GM18519 (cell line): ENCODE measurements at regions not wholly inside any gene's neighbourhood (a gene's known extent, or its start where the extent isn't known, plus 50 kb on each side); places are given as distances from the start of the nearest gene placed in this dataset.

ENCODE experiments used
- ATAC-seq: cut with Tn5 transposase; IDR thresholded peaks from one replicate; pipeline ENCODE4 v1.9.1; 2021; ENCODE audit warnings: mild to moderate bottlenecking, moderate library complexity; ENCODE audit not compliant: unreplicated experiment, low FRiP score

GRCh38 chr14:61193476-61193875 lies 87.7 kb downstream of the TMEM30B start:
- ATAC-seq = no peak

GRCh38 chr14:61192989-61193388 lies 88.1 kb downstream of the TMEM30B start:
- ATAC-seq = no peak

DNA sequence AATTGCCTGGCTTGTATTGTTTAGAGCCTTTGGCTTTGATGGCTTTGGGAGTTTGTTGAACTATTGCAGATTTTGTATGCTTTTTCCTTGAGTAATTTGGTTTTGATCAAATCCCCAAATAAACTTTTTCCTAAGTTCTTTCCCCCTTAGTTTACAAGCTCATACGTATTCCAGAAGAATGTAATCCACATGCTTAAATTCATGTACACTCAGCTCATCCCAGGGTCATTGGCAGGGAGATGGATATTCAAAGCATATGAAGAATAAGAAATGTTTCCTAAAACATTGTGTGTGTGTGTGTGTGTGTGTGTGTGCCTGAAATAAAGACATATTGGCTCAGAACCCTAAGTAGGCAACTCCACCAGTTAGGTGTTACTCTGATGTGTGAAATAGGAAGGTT lies 89.4 kb downstream of the TMEM30B start:
- no peak for ATAC-seq

DNA sequence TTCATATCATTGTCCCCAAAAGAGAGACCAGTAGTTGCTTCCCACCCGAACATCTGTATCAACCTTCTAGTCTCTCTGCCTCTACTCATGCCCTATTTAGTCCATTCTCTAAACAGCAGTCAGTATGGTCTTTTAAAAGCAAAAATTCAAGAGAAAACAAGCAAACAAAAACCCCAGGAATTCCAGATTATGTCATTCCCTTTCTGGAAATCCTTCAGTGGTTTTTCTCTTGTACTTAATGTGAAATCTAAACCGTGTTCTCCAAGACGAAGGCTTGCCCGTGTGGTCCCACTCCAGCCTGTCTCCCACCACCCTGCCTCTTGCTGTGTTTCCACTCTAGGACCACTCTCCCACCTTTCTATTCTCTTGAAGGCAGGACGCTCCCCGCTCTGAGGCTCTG lies 90.8 kb downstream of the TMEM30B start:
- ATAC-seq = no peak

DNA sequence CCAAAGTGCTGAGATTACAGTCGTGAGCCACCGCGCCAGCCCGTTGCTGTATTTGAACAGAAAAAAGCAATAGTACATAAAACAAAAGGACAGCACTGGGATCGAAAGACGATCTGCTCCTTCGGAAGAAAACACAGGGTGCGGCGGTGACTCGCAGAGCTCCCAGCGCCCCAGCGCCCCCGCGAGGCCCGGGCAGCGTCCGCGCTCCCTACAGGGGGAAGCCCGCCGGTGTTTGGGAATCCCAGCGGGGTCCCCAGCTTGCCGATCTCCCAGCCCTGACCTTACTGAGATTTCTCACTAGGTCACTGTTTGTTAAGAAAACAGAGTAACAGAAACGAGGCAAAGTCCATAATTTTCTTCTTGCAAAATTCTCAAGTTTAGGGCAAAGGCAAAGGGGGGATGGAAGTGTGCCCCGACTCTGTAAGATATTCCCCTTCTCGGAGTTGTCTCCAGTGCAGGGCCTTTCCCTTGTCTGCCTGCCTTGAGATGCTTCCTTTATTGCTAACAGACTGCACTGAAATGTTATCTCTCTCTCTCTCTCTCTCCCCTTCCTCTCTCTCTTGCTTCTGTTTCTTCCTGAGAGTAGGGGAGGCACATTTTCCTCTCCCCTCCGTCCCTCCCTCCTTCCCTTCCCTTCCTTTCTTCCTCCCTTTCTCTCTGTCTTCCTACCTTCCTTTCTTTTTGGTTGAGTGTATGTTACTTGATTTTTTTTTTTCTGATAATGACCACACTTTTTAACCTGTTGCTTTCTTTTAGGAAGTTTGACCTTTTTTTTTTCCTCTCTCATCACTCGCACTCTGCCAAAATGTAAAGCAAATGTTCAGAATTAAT lies 91.9 kb downstream of the TMEM30B start:
- no peak for ATAC-seq

- ATAC-seq = no peak
Measured at GRCh38 chr14:61188196-61188595, 92.9 kb downstream of the TMEM30B start.

DNA sequence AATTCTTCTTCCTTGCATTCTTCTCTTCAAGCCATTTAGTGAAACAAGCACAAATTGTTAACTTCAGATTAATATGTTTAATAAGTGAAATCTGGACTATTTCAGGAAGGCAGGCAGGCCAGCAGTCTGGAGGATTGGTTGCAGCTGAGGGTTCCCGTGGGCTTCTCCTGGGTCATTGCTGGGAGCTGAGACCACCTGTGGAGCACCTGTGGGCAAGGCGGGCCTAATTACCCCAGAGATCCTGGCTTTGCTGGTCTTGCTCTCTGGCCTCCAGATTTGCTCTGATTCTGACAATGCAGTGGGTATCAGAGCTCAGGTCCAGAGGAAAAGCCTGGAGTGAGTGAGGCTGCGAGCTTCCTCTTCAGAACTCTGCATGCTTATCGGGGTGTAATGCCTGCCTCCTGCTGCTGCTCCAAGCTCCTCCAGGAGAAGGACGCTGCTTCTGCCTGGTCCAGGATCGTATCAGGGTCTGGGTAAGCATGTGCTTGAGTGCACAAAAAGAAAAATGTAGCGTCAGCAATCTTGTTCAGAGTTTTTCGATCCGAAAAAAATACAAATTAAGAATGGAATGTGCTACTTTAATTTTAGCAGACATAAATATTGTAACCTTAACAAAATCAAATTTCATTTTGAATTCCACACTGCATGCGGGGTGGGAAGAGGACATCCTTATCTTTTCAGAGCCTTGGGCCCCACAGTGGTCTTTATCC lies 93.8 kb downstream of the TMEM30B start:
- ATAC-seq = no peak

DNA sequence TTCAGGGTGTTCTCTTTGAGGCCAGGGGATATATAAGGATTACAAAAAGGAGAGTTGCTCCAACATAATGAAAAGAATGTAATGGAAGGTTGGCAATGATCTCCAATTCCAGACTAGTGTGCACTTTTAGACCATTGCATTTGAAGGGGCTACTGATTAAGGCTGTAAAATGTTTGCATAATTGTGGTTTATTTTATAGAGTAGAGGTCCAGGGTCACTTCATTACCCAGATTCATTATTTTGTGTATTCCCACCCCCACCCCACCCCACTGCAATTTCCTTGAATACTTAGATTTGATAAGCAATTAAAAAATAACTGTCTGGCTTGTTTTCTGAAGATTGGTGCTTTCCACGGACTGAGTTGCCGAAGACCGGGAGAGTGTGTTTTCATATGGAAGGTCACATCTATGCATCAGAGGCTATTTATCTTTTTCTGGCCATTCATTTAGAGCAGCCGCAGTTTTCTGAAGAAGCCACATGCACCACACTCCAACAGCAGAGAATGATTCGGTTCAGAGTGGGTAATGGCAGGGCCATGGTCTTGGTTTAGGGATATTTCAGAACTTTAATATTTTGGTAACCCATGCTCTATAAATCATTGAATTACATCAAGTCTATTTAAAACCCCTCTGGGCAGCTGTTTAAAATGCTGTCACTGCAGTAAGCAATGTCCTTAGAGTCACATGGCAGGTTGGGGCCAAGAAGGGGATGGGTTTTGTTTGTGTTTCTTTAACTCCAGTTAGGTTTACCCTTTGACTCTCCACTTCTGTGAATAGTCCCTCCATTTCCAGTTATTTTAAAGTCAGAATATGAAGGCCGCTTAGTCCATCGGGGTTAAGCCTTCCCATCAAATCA lies 94.6 kb downstream of the TMEM30B start:
- ATAC-seq = no peak

DNA sequence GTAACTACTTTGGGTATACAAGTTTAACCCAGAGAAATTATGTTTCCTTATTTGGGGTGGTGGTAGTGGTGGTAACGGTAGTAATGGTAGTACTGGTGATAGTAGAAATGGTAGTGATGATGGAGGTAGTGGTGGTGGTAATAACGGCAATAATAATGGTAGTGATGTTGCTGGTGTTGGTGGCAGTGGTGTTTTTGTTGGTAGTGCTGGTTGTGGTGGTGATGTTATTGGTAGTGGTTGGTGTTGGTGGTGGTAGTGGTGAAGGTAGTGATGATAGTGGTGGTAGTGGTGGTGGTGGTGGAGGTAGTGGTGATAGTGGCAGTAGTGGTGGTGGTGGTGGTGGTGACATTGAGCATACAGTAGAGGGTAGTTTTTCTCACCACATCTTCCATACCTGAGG lies 95.6 kb downstream of the TMEM30B start:
- no peak for ATAC-seq

DNA sequence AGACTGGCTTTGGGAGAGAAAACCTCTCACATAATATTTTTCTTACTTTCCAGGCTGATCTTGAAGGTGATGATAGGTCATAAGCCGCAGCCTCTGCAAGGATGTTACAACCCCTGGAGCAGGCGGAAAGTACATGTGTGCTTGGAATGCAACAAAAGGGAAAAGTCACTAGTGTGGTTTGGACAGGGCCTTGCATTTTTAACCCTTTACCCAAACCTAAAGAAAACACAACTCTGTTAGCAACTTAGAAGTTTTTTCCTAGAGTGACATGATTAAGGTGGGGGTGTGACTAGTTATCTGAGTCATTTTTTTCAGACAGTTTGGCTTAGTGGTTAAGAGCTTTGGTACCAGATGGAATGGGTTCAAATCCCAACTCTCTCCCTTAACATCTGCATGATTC lies 97.0 kb downstream of the TMEM30B start:
- no peak for ATAC-seq

- ATAC-seq = no peak
Measured at GRCh38 chr14:61183196-61183885, 97.8 kb downstream of the TMEM30B start.

GRCh38 chr14:61179796-61180398 lies 101.2 kb downstream of the TMEM30B start:
- ATAC-seq = no peak

GRCh38 chr14:61179061-61179690 lies 102.0 kb downstream of the TMEM30B start:
- no peak for ATAC-seq

DNA sequence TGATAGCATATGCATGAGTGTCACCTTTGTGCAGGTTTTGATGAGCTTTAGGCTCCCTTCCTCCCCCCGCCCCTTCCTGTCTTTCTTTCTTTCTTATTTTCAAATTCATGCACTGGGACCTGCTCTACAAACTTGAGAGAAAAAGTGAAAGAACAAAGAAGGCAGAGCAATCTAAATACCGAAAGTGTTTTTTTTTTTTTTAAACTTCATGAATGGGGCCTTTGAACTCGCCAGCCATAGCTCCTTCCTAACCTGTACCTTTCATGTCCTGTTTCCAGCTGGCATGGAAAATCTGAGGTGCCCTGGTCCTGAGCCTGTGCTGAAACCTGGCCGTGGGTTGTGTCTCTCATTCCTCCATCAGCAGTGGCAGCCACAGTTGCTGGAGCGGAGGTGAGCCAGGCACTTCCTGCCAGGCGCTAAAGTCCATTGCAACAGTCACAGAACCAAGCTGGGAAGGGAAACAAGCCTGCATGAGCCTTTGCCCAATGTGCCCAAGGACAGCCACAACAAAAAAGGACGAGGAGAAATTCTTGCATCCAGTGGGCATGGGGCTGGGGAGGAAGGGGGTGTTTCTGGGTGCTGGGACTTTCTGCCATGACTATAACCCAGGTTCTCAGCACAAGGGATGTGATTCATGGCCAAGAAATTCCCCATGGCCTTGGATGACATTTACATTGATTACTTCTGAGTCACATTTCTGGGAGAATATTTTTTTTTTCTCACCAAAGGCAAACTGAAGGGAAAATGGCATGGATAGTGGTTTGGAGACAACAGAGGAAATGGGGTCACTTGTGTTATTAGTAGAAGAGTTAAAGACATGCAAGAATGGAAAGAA lies 102.7 kb downstream of the TMEM30B start:
- ATAC-seq = no peak

GRCh38 chr14:61177279-61178225 lies 103.6 kb downstream of the TMEM30B start:
- no peak for ATAC-seq

DNA sequence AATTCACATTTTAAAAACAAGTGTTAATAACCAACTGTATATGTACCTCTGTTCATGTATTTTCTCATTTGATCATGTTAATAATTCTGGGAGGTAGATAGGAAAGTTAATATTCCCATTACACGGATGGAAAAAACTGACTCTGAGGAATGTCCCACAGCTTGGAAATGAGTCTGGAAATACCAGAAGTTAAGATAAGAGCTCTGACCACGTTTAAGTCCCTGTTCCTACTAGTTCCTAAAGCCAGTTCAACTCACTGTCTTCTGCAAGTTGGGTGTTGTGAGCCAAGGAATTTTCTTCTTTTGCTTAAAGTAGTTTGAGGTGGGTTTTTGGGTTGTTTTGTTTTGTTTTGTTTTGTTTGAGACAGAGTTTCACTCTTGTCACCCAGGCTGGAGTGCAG lies 104.5 kb downstream of the TMEM30B start:
- ATAC-seq = no peak

GRCh38 chr14:61174987-61175386 lies 106.2 kb downstream of the TMEM30B start:
- no peak for ATAC-seq

GRCh38 chr14:61174441-61174891 lies 106.7 kb downstream of the TMEM30B start:
- ATAC-seq = no peak
